Islet precursor cell (in vitro differentiated cells): ENCODE measurements at regions not wholly inside any gene's neighbourhood (a gene's known extent, or its start where the extent isn't known, plus 50 kb on each side); places are given as distances from the start of the nearest gene placed in this dataset.
A peak's percentile ranks its signal among the peaks of the same experiment; 100 is the strongest.
"Not testable (repeated sequence)": the region's sequence is repeated elsewhere in the genome, so short reads cannot be mapped to it uniquely, and the experiment has no call there.

Experiments used
- DNase-seq: peaks from one replicate; pipeline ENCODE4 v3.0.0-alpha.2; 2018

DNA sequence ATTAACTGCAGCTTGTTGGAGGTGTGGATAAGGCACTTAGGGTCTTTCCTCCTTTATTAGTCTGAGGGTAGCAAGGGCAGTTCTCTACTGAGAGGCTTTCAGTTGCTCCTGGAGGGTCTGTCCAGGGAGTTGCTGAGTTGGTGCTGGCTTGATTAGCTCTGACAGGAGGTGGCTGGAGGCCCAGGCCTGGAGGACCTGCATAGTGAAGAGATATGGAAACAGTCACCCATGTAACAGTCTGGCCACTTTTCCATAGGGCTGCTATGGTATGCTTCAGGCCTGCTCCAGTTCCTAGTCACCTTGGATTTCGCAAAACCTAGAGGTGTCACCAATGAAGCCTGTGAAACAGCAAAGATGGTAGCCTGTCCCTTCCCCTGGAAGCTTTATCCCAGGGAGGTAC lies 143.3 kb upstream of the SLC38A2 start:
- no peak for DNase-seq

- DNase-seq: no peak
Observed at GRCh38 chr12:46514886-46515285, 142.3 kb upstream of the SLC38A2 start.

DNA sequence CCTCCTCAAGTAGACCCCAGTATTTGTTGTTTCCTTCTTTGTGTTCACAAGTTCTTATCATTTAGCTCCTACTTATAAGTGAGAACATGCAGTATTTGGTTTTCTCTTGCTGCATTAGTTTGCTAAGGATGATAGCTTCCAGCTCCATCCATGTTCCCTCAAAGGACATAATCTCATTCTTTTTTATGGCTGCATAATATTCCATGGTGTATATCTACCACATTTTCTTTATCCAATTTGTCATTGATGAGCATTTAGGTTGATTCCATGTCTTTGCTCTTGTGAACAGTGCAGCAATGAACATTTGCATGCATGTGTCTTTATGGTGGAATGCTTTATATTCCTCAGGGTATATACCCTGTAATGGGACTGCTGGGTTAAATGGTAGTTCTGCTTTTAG lies 137.7 kb upstream of the SLC38A2 start:
- not testable (repeated sequence) for DNase-seq

- no peak for DNase-seq
Observed at GRCh38 chr12:46509135-46509534, 136.6 kb upstream of the SLC38A2 start.

DNA sequence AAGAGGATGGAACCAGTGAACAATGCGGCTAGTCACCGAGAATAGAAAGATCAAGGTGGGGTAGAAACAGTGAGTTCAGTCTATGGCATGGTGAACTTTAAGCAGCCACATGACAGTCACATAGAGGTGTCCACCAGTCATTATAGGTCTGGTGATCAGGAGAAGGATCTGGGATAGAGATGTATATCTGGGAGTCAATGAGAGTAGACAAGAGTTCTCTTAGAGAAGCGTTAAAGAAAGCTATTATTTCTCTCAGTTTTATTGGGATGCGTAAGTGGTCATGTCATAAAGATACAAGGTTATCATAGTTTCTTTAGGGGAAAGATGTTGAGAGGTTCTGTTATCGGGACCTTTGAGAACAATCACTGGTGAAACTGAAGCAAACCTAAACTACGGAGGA lies 136.1 kb upstream of the SLC38A2 start:
- DNase-seq: no peak

GRCh38 chr12:46507766-46508165 lies 135.2 kb upstream of the SLC38A2 start:
- DNase-seq: no peak

DNA sequence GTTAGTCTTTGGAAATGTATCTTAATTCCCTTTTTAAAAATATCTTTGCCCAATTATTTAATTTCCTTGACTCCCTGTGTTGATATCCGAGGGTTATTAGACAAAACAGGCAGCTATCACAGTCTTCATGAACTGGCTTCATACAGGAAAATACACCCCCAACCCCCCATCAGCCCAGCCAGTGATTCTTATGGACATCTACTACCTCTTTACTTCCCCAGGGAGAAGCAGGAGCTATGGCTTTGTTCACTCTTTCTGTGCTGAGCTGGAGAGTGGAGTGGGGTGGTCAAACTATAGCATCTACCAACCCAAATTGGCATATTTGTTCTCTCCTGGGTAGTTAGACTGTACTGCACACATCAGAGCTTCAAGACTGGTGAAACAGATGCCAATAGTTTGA lies 134.4 kb upstream of the SLC38A2 start:
- no peak for DNase-seq

- DNase-seq: no peak
Observed at GRCh38 chr12:46506198-46506597, 133.6 kb upstream of the SLC38A2 start.

DNA sequence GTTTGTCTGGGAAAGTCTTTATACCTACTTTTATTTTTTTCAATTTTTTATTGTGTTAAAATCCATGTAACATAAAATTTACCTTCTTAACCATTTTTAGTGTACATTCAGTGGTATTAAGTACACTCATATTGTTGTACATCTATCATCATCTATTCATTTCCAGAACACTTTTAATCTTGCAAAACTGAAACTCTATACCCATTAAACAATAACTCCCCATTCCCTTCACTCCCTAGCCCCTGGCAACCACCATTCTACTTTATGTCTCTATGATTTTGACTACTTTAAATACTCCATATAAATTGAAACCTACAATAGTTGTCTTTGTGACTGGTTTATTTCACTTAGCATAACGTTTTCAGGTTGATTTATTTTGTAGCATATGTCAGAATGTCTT lies 131.9 kb upstream of the SLC38A2 start:
- DNase-seq: no peak

- DNase-seq: no peak
Observed at GRCh38 chr12:46503637-46504175, 131.1 kb upstream of the SLC38A2 start.

- DNase-seq: no peak
Observed at GRCh38 chr12:46500673-46501072, 128.1 kb upstream of the SLC38A2 start.

DNA sequence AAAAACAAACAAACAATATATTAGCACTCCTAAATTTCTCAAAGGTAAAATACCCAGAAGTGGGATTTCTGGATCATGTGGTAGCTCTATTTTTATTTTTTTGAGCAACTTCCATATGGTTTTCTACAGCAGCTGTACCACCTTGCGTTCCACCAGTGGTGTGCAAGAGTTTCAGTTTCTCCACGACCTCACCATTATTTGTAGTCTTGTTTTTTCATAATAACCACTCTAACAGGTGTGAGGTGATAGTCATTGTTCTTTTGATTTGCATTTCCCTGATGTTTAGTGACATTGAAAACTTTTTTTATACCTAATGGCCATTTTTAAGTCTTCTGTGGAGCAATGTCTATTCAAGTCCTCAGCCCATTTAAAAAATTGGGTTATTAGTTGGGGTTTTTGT lies 127.3 kb upstream of the SLC38A2 start:
- DNase-seq: no peak

- no peak for DNase-seq
Observed at GRCh38 chr12:46499226-46499625, 126.7 kb upstream of the SLC38A2 start.

DNA sequence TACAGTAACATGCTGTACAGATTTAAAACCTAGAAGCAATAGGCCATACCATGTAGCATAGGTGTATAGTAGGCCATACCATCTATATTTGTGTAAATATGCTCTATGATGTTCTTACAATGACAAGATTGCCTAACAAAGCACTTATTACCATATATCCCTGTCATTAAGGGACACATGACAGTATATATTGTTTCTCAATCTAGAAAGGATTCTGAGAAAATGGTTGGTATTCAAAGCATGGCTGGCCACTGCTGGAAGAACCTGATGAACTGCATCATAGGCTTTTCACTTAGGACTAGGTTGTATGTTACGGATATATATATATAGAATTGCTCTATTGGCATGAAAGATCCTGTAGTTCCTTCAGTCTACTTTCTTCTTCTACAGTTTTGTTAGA lies 125.2 kb upstream of the SLC38A2 start:
- no peak for DNase-seq

DNA sequence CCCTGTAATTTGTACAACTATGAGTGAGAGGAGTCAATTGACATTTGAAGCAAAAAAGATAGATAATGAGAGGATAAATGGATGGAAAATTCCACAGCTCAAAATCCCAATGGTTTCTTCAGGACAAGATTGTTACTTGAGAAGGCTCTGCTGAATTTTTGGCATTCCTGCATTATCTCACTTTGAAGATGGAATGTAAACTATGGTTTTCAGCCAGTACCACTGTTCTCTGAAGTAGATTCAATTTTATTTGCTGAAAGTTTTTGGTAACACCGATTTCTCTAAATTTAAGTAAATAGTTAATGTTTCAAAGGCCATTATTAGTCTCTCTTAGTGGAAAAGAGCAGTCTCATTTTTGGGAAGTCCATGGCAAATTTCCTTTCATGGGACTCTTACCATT lies 121.9 kb upstream of the SLC38A2 start:
- no peak for DNase-seq

- no peak for DNase-seq
Observed at GRCh38 chr12:46493834-46494181, 121.2 kb upstream of the SLC38A2 start.

- DNase-seq: no peak
Observed at GRCh38 chr12:46493150-46493833, 120.7 kb upstream of the SLC38A2 start.

- DNase-seq: peak; percentile 67
Observed at GRCh38 chr12:46492471-46493085, 120.0 kb upstream of the SLC38A2 start.

DNA sequence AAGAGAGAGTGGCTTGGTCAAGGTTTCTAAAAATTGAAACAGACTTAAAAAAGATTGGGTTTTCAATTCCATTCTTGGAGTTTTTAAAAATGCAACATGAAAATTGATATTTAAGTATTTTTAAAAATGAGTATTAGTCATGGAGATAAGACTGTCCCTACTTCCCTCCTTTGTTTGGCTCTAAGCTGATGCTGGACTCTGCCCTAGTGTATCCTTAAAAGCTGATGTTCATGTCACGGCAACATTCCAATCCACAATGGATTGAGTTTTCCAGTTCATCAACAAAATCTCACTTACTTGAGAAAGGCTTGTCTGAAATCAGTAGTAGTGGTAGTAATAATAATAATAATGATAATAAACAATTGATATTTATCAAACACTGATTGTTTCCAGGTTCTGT lies 119.0 kb upstream of the SLC38A2 start:
- DNase-seq: no peak

DNA sequence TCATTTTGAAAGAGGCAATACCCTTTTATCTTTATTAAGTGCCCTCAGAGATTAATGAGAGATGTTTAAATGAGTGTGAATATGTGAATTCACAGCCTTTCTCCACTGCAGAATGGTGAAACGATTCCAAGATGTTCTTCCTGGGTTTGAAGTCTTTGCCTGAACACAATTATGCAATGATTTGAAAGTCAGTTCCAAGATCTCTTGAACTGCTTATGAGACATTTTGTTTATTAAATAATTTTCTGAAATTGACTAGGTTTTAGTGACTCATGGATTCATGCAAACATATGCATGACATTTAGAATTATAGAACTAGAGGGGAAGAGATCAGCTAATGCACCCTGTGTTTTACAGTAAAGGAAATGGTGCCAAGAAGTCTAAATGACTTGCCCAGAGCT lies 118.1 kb upstream of the SLC38A2 start:
- DNase-seq: no peak

GRCh38 chr12:46489951-46490388 lies 117.4 kb upstream of the SLC38A2 start:
- DNase-seq: peak; percentile 63

- no peak for DNase-seq
Observed at GRCh38 chr12:46487567-46488131, 115.1 kb upstream of the SLC38A2 start.

GRCh38 chr12:46486588-46486987 lies 114.0 kb upstream of the SLC38A2 start:
- no peak for DNase-seq

DNA sequence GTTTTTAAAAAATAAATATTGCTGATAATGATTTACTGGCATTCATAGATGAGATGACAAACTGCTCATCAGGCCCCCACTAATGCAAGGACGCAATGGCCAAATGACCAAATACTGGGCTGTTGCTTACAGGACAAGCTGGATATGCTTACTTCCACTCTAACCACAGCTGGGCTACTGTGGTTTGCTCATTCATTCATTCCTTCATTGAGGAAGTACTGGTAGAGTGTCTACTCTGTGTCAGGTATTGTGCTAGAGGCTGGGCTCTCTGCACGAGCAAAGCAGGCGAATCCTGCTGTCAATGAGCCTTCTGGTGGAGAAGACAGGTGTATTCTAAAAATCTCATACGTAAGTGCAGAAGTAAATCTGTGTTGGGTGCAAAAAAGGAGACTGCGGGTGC lies 113.3 kb upstream of the SLC38A2 start:
- DNase-seq: no peak
